Smooth muscle cell (in vitro differentiated cells): ENCODE measurements at regions not wholly inside any gene's neighbourhood (a gene's known extent, or its start where the extent isn't known, plus 50 kb on each side); places are given as distances from the start of the nearest gene placed in this dataset.
"Not testable (repeated sequence)": the region's sequence is repeated elsewhere in the genome, so short reads cannot be mapped to it uniquely, and the experiment has no call there.

ENCODE experiments used
- DNase-seq: peaks from one replicate; lab custom pipeline; 2025; ENCODE audit not compliant: unreplicated experiment; lab: John Stamatoyannopoulos, UW
- H2AFZ ChIP-seq: fragments of 200-600 bp; sonication (generic); 2 replicates; pipeline ENCODE4 v1.6.0; 2016; ENCODE audit warnings: antibody characterized with exemption, low read depth, mild to moderate bottlenecking
- H3F3A ChIP-seq: fragments of 200-600 bp; sonication (generic); 2 replicates; pipeline ENCODE4 v1.6.0; 2017; ENCODE audit warnings: antibody characterized with exemption, low read depth
- H3K27ac ChIP-seq: fragments of 200-600 bp; sonication (generic); 2 replicates; pipeline ENCODE4 v1.5.1; 2016; ENCODE audit warnings: low read depth, mild to moderate bottlenecking
- H3K27me3 ChIP-seq: fragments of 200-600 bp; sonication (generic); 2 replicates; pipeline ENCODE4 v1.6.1; 2016; ENCODE audit warnings: low read depth, mild to moderate bottlenecking
- H3K36me3 ChIP-seq: fragments of 200-600 bp; sonication (generic); 2 replicates; pipeline ENCODE4 v1.5.1; 2016; ENCODE audit warnings: low read depth
- H3K4me1 ChIP-seq: fragments of 200-600 bp; sonication (generic); 2 replicates; pipeline ENCODE4 v1.5.1; 2016; ENCODE audit warnings: low read depth
- H3K4me2 ChIP-seq: fragments of 200-600 bp; sonication (generic); 2 replicates; pipeline ENCODE4 v1.6.0; 2016; ENCODE audit warnings: mild to moderate bottlenecking
- H3K4me3 ChIP-seq: fragments of 200-600 bp; sonication (generic); 2 replicates; pipeline ENCODE4 v1.5.1; 2016; ENCODE audit warnings: mild to moderate bottlenecking
- H3K79me2 ChIP-seq: fragments of 200-600 bp; sonication (generic); 2 replicates; pipeline ENCODE4 v1.6.0; 2016; ENCODE audit warnings: low read depth, mild to moderate bottlenecking
- H3K9ac ChIP-seq: fragments of 200-600 bp; sonication (generic); 2 replicates; pipeline ENCODE4 v1.6.0; 2016; ENCODE audit warnings: low read depth
- H3K9me3 ChIP-seq: fragments of 200-600 bp; sonication (generic); replicated peaks from 2 replicates; pipeline ENCODE4 v1.5.1; 2016; ENCODE audit warnings: low read depth
- H4K20me1 ChIP-seq: fragments of 200-600 bp; sonication (generic); 2 replicates; pipeline ENCODE4 v1.6.0; 2016; ENCODE audit warnings: low read depth
- WGBS: methylation state at CpG from one replicate; pipeline ENCODE4 v1.1.7; 2016; ENCODE audit warnings: low lambda C conversion rate; 5-methylcytosine and 5-hydroxymethylcytosine counted together
- TF ChIP-seq, protein P1 (sequence below): fragments of 200-600 bp; sonication (generic); IDR thresholded peaks from 2 replicates; pipeline ENCODE4 v1.5.1; 2017; ENCODE audit warnings: borderline replicate concordance, mild to moderate bottlenecking, antibody characterized with exemption; ENCODE audit not compliant: insufficient read depth, poor library complexity, severe bottlenecking

DNA sequence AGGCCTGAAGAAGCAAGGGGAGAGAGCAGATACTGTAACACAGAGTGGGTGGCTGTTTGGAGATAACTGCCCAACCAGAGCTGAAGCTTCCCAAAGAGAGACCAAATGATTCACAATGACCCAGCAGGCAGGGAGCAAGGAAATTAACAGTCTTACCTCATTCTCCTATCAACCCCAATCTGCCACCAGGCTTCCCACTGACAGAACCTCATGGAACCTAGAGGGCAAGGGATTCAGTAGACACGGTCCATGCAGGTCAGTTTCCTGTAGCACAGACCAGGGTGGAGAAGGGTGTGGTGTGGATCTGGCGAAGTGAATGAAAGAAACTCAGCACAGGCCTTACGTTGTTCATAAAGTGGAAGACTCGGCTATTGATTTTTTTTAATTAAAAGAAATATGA lies 60.7 kb upstream of the ALB start:
- DNase-seq: no peak
- no peak overlapping the region for H3K27ac ChIP-seq
- no peaks in the 10 kb centered on the region for H4K20me1 ChIP-seq
- no peaks in the 10 kb centered on the region for H3K36me3 ChIP-seq
- no peak overlapping the region for H3K9ac ChIP-seq
- H3K9me3 ChIP-seq: no peaks in the 10 kb centered on the region
- no peaks in the 10 kb centered on the region for H3K4me1 ChIP-seq
- no peaks in the 10 kb centered on the region for H3K79me2 ChIP-seq
- H3F3A ChIP-seq: no peaks in the 10 kb centered on the region
- 92% methylated on average over 4 of the region's 4 CpGs for WGBS
- H2AFZ ChIP-seq: no peak overlapping the region
- TF ChIP-seq, protein P1, sequence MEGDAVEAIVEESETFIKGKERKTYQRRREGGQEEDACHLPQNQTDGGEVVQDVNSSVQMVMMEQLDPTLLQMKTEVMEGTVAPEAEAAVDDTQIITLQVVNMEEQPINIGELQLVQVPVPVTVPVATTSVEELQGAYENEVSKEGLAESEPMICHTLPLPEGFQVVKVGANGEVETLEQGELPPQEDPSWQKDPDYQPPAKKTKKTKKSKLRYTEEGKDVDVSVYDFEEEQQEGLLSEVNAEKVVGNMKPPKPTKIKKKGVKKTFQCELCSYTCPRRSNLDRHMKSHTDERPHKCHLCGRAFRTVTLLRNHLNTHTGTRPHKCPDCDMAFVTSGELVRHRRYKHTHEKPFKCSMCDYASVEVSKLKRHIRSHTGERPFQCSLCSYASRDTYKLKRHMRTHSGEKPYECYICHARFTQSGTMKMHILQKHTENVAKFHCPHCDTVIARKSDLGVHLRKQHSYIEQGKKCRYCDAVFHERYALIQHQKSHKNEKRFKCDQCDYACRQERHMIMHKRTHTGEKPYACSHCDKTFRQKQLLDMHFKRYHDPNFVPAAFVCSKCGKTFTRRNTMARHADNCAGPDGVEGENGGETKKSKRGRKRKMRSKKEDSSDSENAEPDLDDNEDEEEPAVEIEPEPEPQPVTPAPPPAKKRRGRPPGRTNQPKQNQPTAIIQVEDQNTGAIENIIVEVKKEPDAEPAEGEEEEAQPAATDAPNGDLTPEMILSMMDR: no peak
- no peaks in the 10 kb centered on the region for H3K27me3 ChIP-seq
- H3K4me2 ChIP-seq: no peak overlapping the region
- no peak overlapping the region for H3K4me3 ChIP-seq

DNA sequence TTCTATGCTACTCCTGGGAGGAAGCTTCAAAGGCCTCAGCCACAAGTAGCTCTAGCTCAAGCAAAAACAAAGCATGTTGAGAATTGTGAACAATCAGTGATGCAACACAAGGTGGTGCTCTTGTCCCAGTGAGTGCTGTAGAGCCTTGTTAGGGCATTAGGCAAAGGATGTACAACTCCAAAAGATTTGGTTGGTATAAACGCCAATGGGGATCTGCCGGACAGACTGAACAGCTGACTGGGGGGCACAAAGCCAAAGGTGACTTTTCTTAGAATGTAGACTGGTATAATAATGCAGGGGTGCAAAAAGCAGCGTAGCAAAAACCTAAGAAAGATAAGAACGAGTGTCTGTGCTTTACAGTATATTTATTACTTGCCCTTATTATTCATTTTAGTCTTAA lies 62.6 kb upstream of the ALB start:
- TF ChIP-seq, protein P1: peak; percentile 49
- Histone ChIP-seq H3K36me3 (no peaks in the 10 kb centered on the region), H3K4me1 (no peaks in the 10 kb centered on the region), H3K27ac (no peak overlapping the region), H3K9me3 (no peaks in the 10 kb centered on the region), H3K4me3 (no peak overlapping the region), H3K79me2 (no peaks in the 10 kb centered on the region), H4K20me1 (no peaks in the 10 kb centered on the region), H3F3A (no peaks in the 10 kb centered on the region), H3K27me3 (no peaks in the 10 kb centered on the region), H2AFZ (no peak overlapping the region), H3K9ac (no peak overlapping the region), H3K4me2 (no peak overlapping the region)
- no peak for DNase-seq
- 70% methylated on average over 4 of the region's 4 CpGs for WGBS

DNA sequence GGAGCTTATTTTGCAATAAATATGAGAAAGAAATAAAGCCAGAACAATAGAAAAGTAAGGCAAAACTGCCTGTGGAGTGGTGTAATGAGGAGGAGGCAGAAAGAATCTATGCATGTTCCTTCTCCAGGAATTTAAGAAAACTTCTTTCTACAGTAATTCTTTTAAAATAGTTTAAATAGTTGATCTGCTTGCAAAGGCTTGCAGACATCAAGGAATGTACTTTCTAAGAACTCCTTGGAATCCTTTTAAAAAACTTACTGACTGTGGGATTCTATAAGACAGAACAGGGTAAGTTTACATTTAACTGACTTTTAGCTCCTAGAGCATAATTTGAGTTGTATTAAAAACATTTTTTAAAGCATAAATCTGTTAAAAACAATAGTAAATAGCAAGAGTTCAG lies 63.2 kb upstream of the ALB start:
- no peak for DNase-seq
- H2AFZ ChIP-seq: no peak overlapping the region
- H3K36me3 ChIP-seq: no peaks in the 10 kb centered on the region
- H3K9me3 ChIP-seq: no peaks in the 10 kb centered on the region
- H3K27me3 ChIP-seq: no peaks in the 10 kb centered on the region
- no peaks in the 10 kb centered on the region for H3F3A ChIP-seq
- TF ChIP-seq, protein P1: no peak
- H3K9ac ChIP-seq: no peak overlapping the region
- H3K4me1 ChIP-seq: no peaks in the 10 kb centered on the region
- no peak overlapping the region for H3K4me3 ChIP-seq
- H3K4me2 ChIP-seq: peak overlapping the region; percentile 26
- H3K79me2 ChIP-seq: no peaks in the 10 kb centered on the region
- H4K20me1 ChIP-seq: no peaks in the 10 kb centered on the region
- H3K27ac ChIP-seq: no peak overlapping the region

DNA sequence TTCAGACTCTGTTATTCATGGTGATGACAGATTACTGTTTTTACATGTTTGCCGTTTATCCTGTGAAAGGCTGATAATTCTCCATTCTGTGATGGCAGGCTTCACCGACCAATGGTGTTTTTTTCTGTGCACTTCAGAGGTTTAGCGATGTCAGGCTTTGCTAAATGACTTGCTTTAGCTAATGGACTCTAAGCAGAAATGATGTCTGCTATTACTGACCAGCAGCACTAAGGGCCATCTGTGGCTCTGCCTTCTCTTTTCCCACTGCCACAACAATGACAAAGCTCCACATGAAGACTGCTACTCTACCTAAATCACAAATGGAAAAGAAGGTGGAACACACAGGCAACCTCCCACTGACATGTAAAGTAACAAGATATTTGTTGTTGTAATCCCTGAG lies 68.4 kb upstream of the ALB start:
- H3K27me3 ChIP-seq: no peaks in the 10 kb centered on the region
- no peak overlapping the region for H3K9ac ChIP-seq
- H3K4me2 ChIP-seq: no peak overlapping the region
- TF ChIP-seq, protein P1: no peak
- 83% methylated on average over 3 of the region's 3 CpGs for WGBS
- no peaks in the 10 kb centered on the region for H3F3A ChIP-seq
- H3K79me2 ChIP-seq: no peaks in the 10 kb centered on the region
- no peaks in the 10 kb centered on the region for H3K9me3 ChIP-seq
- H4K20me1 ChIP-seq: no peaks in the 10 kb centered on the region
- no peaks in the 10 kb centered on the region for H3K4me1 ChIP-seq
- H3K36me3 ChIP-seq: no peaks in the 10 kb centered on the region
- no peak overlapping the region for H2AFZ ChIP-seq
- H3K4me3 ChIP-seq: no peak overlapping the region
- no peak overlapping the region for H3K27ac ChIP-seq
- no peak for DNase-seq

DNA sequence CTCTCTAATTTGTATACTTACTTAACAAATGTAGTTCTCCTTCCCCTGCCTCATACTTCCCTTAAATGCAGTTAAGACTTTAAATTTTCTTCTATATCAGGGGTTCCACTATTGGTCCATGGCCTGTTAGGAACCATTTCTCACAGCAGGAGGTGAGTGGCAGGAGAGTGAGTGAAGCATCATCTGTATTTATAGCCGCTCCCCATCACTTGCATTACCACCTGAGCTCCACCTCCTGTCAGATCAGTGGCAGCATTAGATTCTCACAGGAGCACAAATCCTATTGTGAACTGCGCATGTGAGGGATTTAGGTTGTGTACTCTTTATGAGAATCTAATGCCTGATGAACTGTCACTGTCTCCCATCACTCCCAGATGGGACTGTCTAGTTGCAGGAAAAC lies 72.1 kb upstream of the ALB start:
- not testable (repeated sequence) for H3K4me3 ChIP-seq, H3K9ac ChIP-seq, H3K4me1 ChIP-seq, H3K27ac ChIP-seq, H3K36me3 ChIP-seq, H3K79me2 ChIP-seq, H3K27me3 ChIP-seq, H3F3A ChIP-seq, H4K20me1 ChIP-seq, H3K4me2 ChIP-seq, DNase-seq, H3K9me3 ChIP-seq, H2AFZ ChIP-seq
- WGBS: 98% methylated on average over 2 of the region's 2 CpGs
